ENCODE measurements at regions not wholly inside any gene's neighbourhood (a gene's known extent, or its start where the extent isn't known, plus 50 kb on each side); places are given as distances from the start of the nearest gene placed in this dataset.
"Not testable (repeated sequence)": the region's sequence is repeated elsewhere in the genome, so short reads cannot be mapped to it uniquely, and the experiment has no call there.

- FAIRE-seq; DNase-seq (ENCODE audit: insufficient read length): not testable (repeated sequence)
These were observed 63.8 kb downstream of the SPANXA1 start for GRCh38 chrX:141520750-141521149.

- FAIRE-seq, result peak; percentile 79
- not testable (repeated sequence) for DNase-seq (ENCODE audit: insufficient read length)
These were observed 108.8 kb downstream of the SPANXA1 start for GRCh38 chrX:141475788-141476187.

GRCh38 chrX:141469469-141469868 lies 115.1 kb downstream of the SPANXA1 start:
- no peak for TF ChIP-seq POLR2A (IDR thresholded peaks at IDR 0.05; ENCODE audit: low read depth, low read length)
- TF ChIP-seq POLR2AphosphoS5 (IDR thresholded peaks at IDR 0.05; ENCODE audit: low read depth, low read length), result no peak
- no peak for TF ChIP-seq TAF1 (IDR thresholded peaks at IDR 0.05; ENCODE audit: borderline replicate concordance, low read depth, low read length)
- DNase-seq (ENCODE audit: insufficient read length) (no peak), FAIRE-seq (no peak)

- TF ChIP-seq POLR2AphosphoS5 (IDR thresholded peaks at IDR 0.05; ENCODE audit: low read depth, low read length), result no peak
- no peak for TF ChIP-seq POLR2A (IDR thresholded peaks at IDR 0.05; ENCODE audit: low read depth, low read length)
- TF ChIP-seq TAF1 (IDR thresholded peaks at IDR 0.05; ENCODE audit: borderline replicate concordance, low read depth, low read length), result no peak
- FAIRE-seq, result no peak
These were observed 115.6 kb downstream of the SPANXA1 start for GRCh38 chrX:141468940-141469339.

GRCh38 chrX:141467442-141467841 lies 117.1 kb downstream of the SPANXA1 start:
- no peak for TF ChIP-seq POLR2A (IDR thresholded peaks at IDR 0.05; ENCODE audit: low read depth, low read length)
- no peak for TF ChIP-seq POLR2AphosphoS5 (IDR thresholded peaks at IDR 0.05; ENCODE audit: low read depth, low read length)
- no peak for TF ChIP-seq TAF1 (IDR thresholded peaks at IDR 0.05; ENCODE audit: borderline replicate concordance, low read depth, low read length)
- no peak for FAIRE-seq
- DNase-seq (ENCODE audit: insufficient read length), result no peak

More at GRCh38 chrX:141468940-141469339, 115.6 kb downstream of the SPANXA1 start:
- DNase-seq (ENCODE audit: insufficient read length), result no peak

- DNase-seq (ENCODE audit: insufficient read length) (no peak), FAIRE-seq (no peak)
- no peak for TF ChIP-seq POLR2AphosphoS5 (IDR thresholded peaks at IDR 0.05; ENCODE audit: low read depth, low read length)
- no peak for TF ChIP-seq TAF1 (IDR thresholded peaks at IDR 0.05; ENCODE audit: borderline replicate concordance, low read depth, low read length)
- no peak for TF ChIP-seq POLR2A (IDR thresholded peaks at IDR 0.05; ENCODE audit: low read depth, low read length)
These were observed 129.4 kb downstream of the SPANXA1 start for GRCh38 chrX:141455103-141455502.

GRCh38 chrX:141443922-141444321 lies 140.6 kb downstream of the SPANXA1 start:
- no peak for TF ChIP-seq TAF1 (IDR thresholded peaks at IDR 0.05; ENCODE audit: borderline replicate concordance, low read depth, low read length)
- TF ChIP-seq POLR2A (IDR thresholded peaks at IDR 0.05; ENCODE audit: low read depth, low read length), result no peak
- no peak for TF ChIP-seq POLR2AphosphoS5 (IDR thresholded peaks at IDR 0.05; ENCODE audit: low read depth, low read length)
- FAIRE-seq (no peak), DNase-seq (ENCODE audit: insufficient read length) (no peak)

GRCh38 chrX:141439651-141440050 lies 144.9 kb downstream of the SPANXA1 start:
- no peak for DNase-seq (ENCODE audit: insufficient read length)

GRCh38 chrX:141415889-141416288 lies 168.6 kb downstream of the SPANXA1 start:
- no peak for FAIRE-seq
- TF ChIP-seq POLR2A (IDR thresholded peaks at IDR 0.05; ENCODE audit: low read depth, low read length), result no peak
- no peak for TF ChIP-seq POLR2AphosphoS5 (IDR thresholded peaks at IDR 0.05; ENCODE audit: low read depth, low read length)
- TF ChIP-seq TAF1 (IDR thresholded peaks at IDR 0.05; ENCODE audit: borderline replicate concordance, low read depth, low read length), result no peak
- no peak for DNase-seq (ENCODE audit: insufficient read length)

More at GRCh38 chrX:141439651-141440050, 144.9 kb downstream of the SPANXA1 start:
- no peak for FAIRE-seq
- no peak for TF ChIP-seq TAF1 (IDR thresholded peaks at IDR 0.05; ENCODE audit: borderline replicate concordance, low read depth, low read length)
- TF ChIP-seq POLR2A (IDR thresholded peaks at IDR 0.05; ENCODE audit: low read depth, low read length), result no peak
- TF ChIP-seq POLR2AphosphoS5 (IDR thresholded peaks at IDR 0.05; ENCODE audit: low read depth, low read length), result no peak

- DNase-seq (ENCODE audit: insufficient read length), result no peak
- TF ChIP-seq TAF1 (IDR thresholded peaks at IDR 0.05; ENCODE audit: borderline replicate concordance, low read depth, low read length), result no peak
- no peak for TF ChIP-seq POLR2AphosphoS5 (IDR thresholded peaks at IDR 0.05; ENCODE audit: low read depth, low read length)
- no peak for TF ChIP-seq POLR2A (IDR thresholded peaks at IDR 0.05; ENCODE audit: low read depth, low read length)
- no peak for FAIRE-seq
These were observed 163.7 kb upstream of the SPANXC start for GRCh38 chrX:141405853-141406492.

GRCh38 chrX:141405486-141405852 lies 163.2 kb upstream of the SPANXC start:
- TF ChIP-seq POLR2A (IDR thresholded peaks at IDR 0.05; ENCODE audit: low read depth, low read length), result no peak
- no peak for DNase-seq (ENCODE audit: insufficient read length)
- no peak for FAIRE-seq

GRCh38 chrX:141402897-141403610 lies 160.7 kb upstream of the SPANXC start:
- FAIRE-seq (no peak), DNase-seq (ENCODE audit: insufficient read length) (no peak)
- TF ChIP-seq POLR2A (IDR thresholded peaks at IDR 0.05; ENCODE audit: low read depth, low read length) (no peak), POLR2AphosphoS5 (IDR thresholded peaks at IDR 0.05; ENCODE audit: low read depth, low read length) (no peak), TAF1 (IDR thresholded peaks at IDR 0.05; ENCODE audit: borderline replicate concordance, low read depth, low read length) (no peak)

All from GM12892 (cell line).